ENCODE measurements at regions not wholly inside any gene's neighbourhood (a gene's known extent, or its start where the extent isn't known, plus 50 kb on each side); places are given as distances from the start of the nearest gene placed in this dataset.

DNA sequence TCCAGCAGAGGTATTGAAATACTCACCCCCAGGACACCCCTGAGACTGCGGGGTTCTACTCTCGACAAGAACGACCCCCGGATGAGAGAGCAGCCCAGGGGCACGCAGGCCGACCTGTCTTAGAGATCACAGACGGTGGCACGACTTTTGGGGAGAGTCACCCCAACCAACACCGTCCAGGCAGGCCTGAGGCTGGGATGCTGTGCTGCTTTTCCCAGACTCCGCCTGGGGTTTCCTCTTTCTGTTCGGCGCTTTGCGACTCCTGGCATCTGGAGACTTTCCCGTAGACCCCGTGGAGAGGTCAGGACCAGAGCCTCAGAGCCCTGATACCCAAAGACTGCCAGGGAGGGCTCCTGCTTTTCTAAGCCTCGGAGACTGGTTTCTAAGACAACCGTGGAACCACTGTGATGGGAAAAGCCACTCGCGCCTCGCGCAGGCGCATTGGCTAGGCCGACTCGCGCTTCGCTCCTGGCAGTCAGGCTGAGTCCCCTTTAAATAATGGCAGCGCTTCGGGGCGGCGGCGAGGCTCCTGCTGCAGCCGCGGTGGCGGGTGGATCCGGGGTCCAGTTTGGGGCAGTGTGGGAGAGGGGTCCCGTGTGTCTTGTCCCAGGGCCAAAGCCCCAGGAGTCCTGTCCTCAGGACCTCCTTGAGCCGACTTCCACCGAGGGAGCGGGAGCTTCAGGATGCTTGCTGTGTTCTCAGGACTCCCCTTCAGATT lies 484.0 kb downstream of the SPATA31A7 start:
- intact Hi-C loops (cut with DNase I) = no loop called here
- H3K4me1 ChIP-seq (replicated peaks) = no peaks in the 10 kb centered on the region
- no peak overlapping the region for H3K4me3 ChIP-seq
- no peak overlapping the region for H3K27ac ChIP-seq
- H3K36me3 ChIP-seq = no peaks in the 10 kb centered on the region
- DNase-seq (ENCODE audit: low spot score) = no peak
- no peak for TF ChIP-seq POLR2A (IDR thresholded peaks at IDR 0.05)
- no peak for TF ChIP-seq POLR2AphosphoS5 (IDR thresholded peaks at IDR 0.05)
- TF ChIP-seq, protein P1, sequence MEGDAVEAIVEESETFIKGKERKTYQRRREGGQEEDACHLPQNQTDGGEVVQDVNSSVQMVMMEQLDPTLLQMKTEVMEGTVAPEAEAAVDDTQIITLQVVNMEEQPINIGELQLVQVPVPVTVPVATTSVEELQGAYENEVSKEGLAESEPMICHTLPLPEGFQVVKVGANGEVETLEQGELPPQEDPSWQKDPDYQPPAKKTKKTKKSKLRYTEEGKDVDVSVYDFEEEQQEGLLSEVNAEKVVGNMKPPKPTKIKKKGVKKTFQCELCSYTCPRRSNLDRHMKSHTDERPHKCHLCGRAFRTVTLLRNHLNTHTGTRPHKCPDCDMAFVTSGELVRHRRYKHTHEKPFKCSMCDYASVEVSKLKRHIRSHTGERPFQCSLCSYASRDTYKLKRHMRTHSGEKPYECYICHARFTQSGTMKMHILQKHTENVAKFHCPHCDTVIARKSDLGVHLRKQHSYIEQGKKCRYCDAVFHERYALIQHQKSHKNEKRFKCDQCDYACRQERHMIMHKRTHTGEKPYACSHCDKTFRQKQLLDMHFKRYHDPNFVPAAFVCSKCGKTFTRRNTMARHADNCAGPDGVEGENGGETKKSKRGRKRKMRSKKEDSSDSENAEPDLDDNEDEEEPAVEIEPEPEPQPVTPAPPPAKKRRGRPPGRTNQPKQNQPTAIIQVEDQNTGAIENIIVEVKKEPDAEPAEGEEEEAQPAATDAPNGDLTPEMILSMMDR (IDR thresholded peaks at IDR 0.05) = no peak
- no peaks in the 10 kb centered on the region for H3K9me3 ChIP-seq
- 70% methylated on average over 39 of the region's 39 CpGs for WGBS
- H3K27me3 ChIP-seq (replicated peaks; ENCODE audit: insufficient read depth) = no peaks in the 10 kb centered on the region

DNA sequence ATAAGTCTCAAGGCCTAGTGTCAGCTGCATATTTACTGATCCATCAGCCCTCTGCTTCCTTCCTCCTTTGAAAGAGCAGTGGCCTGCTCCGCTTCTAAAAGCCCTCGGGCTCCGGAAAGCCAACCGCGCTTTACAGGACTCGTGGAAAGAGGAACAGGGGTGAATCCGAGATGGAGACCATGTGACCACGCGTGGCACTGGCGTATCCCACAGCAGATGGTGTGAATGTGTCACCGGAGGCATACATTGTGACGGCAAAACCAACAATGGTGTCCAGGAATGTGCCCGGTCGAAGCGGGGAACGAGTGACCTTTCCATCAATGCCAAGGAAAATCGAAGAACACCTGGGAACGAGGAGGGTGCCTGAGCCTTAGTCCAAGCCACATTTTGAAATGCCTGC lies 484.6 kb downstream of the SPATA31A7 start:
- no peak for TF ChIP-seq POLR2AphosphoS5 (IDR thresholded peaks at IDR 0.05)
- no peak for TF ChIP-seq POLR2A (IDR thresholded peaks at IDR 0.05)
- TF ChIP-seq, protein P1 (IDR thresholded peaks at IDR 0.05) = no peak

DNA sequence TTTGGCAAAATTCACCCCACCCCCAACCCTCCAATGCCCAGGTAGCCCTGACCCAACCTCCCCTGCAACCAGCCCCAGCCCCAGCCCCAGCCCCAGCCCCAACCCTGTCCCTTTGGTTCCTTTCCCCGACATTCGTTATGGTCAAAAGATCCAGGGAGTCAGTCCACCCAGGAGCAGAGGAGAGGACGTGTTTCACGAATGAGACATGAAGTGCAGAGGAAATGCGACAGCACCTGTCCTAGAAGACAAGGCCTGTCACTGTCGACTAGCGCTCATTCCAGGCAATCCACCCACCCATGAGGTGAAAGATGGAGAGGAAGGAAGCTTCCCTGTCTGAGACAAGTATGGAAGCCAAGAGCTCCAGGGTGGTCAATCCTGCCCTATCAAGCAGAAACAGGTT lies 485.0 kb downstream of the SPATA31A7 start:
- no peak overlapping the region for H3K4me3 ChIP-seq
- 80% methylated on average over 7 of the region's 7 CpGs for WGBS
- H3K36me3 ChIP-seq = no peaks in the 10 kb centered on the region
- no peaks in the 10 kb centered on the region for H3K4me1 ChIP-seq (replicated peaks)
- TF ChIP-seq POLR2AphosphoS5 (IDR thresholded peaks at IDR 0.05) (no peak), POLR2A (IDR thresholded peaks at IDR 0.05) (no peak)
- TF ChIP-seq, protein P1 (IDR thresholded peaks at IDR 0.05) = no peak
- DNase-seq (ENCODE audit: low spot score) = no peak
- intact Hi-C loops (cut with DNase I) = no loop called here
- H3K27me3 ChIP-seq (replicated peaks; ENCODE audit: insufficient read depth) = no peaks in the 10 kb centered on the region
- no peaks in the 10 kb centered on the region for H3K9me3 ChIP-seq
- no peak overlapping the region for H3K27ac ChIP-seq

More for the DNA sequence above, 484.6 kb downstream of the SPATA31A7 start:
- Histone ChIP-seq H3K27me3 (replicated peaks; ENCODE audit: insufficient read depth) (no peaks in the 10 kb centered on the region), H3K4me1 (replicated peaks) (no peaks in the 10 kb centered on the region), H3K27ac (no peak overlapping the region), H3K9me3 (no peaks in the 10 kb centered on the region), H3K36me3 (no peaks in the 10 kb centered on the region), H3K4me3 (no peak overlapping the region)
- 84% methylated on average over 18 of the region's 18 CpGs for WGBS
- DNase-seq (ENCODE audit: low spot score) = no peak
- intact Hi-C loops (cut with DNase I) = no loop called here

Small RNA genes in the stretch of these regions (small RNA-seq; reads per million reads assigned to genes)
- 0 reads per million in 2 donors for gene RF00019
